GM10266 (cell line): ENCODE measurements at regions not wholly inside any gene's neighbourhood (a gene's known extent, or its start where the extent isn't known, plus 50 kb on each side); places are given as distances from the start of the nearest gene placed in this dataset.

Experiments used
- DNase-seq: peaks from one replicate; pipeline ENCODE4 v3.0.0; 2012; ENCODE audit errors: extremely low spot score
- TF ChIP-seq, protein P1 (sequence below): IDR thresholded peaks from 2 replicates; pipeline ENCODE4 v1.5.1; 2012; ENCODE audit warnings: mild to moderate bottlenecking, low read depth; ENCODE audit not compliant: control insufficient read depth, insufficient read depth; ENCODE audit errors: missing control alignments

DNA sequence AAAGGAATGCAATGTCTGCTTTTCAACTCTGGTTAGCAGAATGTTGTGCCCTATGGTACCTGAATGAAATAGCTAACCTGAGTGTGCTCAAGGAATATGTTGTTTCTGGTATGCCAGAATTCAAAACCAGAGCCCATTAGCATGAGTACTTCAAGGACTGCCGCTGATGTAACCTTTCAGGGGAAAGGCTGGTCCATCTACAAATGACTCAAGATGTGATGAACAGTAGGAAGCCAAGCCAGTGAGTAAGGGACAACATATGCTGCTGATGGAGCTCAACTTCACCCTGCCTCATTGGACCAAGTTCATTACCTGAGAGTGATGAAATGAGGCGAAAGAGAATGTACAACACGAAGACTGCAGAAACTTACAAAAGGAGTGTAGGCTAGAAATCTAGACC lies 95.7 kb upstream of the BMP2 start:
- TF ChIP-seq, protein P1, sequence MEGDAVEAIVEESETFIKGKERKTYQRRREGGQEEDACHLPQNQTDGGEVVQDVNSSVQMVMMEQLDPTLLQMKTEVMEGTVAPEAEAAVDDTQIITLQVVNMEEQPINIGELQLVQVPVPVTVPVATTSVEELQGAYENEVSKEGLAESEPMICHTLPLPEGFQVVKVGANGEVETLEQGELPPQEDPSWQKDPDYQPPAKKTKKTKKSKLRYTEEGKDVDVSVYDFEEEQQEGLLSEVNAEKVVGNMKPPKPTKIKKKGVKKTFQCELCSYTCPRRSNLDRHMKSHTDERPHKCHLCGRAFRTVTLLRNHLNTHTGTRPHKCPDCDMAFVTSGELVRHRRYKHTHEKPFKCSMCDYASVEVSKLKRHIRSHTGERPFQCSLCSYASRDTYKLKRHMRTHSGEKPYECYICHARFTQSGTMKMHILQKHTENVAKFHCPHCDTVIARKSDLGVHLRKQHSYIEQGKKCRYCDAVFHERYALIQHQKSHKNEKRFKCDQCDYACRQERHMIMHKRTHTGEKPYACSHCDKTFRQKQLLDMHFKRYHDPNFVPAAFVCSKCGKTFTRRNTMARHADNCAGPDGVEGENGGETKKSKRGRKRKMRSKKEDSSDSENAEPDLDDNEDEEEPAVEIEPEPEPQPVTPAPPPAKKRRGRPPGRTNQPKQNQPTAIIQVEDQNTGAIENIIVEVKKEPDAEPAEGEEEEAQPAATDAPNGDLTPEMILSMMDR: no peak
- DNase-seq: no peak

DNA sequence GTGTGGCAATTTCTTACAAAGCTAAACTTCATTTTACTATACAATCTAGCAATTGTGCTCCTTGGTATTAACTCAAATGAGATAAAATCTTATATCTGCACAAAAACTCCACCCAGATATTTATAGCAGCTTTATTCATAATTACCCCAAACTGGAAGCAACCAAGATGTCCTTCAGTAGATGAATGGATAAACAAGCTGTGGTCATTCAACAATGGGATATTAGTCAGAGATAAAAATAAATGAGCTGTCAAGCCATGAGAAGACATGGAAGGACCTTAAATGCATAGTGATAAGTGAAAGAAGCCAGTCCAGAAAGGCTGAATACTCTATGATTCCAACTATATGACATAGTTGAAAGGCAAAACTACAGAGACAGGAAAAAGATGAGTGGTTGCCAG lies 98.9 kb upstream of the BMP2 start:
- TF ChIP-seq, protein P1: no peak
- DNase-seq: no peak

DNA sequence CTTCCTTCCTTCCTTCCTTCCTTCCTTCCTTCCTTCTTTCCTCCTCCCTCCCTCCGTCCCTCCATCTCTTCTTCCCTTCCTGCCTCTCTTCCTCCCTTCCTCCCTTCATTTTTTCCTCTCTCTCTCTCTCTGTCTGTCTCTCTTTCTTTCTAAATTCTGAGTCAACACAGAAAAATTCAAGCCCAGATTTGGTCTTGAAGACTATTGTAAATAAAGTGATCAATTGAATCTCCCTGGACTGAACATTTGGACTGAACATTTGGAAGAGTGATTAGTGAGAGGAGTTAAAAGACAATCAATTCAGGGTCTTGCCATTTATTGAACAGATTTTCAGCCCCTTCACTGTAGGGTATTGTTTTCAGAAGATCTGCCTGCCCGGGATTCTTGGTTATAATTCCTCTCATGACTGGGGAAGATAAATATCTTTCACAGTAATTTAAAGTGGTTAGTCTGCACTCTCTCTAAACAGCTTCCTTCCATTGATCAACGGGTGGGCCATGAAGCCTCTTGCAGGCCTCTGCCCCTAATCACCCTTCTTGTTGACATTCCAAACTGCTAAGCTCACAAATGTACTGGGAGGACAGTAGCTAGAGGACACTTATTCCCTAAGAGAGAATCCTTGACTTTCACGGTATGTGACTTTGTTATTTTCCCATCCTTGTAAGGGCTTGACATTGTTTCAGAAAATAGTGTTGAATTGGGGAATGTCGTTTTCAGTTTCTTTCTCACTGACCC lies 101.7 kb upstream of the BMP2 start:
- no peak for DNase-seq
- TF ChIP-seq, protein P1: no peak

DNA sequence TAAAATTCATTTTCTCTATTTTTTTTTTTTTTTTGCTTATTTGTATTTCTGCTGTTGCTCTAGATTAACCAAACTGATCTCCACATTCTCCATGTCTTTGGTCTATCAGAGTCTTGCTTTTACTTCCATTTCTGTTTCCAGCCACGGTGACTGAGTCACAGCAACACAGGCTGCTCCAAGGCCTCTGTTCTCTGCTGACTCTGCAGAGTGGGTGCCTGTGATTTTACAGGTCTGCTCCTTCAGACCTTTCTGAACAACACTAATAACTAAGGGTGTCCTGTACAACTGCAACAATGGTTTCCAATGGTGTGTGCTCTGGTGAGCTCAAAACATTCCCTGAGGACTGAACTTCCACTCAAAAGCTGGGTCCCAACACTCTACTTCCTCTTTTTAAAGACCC lies 102.3 kb upstream of the BMP2 start:
- DNase-seq: no peak
- TF ChIP-seq, protein P1: no peak

DNA sequence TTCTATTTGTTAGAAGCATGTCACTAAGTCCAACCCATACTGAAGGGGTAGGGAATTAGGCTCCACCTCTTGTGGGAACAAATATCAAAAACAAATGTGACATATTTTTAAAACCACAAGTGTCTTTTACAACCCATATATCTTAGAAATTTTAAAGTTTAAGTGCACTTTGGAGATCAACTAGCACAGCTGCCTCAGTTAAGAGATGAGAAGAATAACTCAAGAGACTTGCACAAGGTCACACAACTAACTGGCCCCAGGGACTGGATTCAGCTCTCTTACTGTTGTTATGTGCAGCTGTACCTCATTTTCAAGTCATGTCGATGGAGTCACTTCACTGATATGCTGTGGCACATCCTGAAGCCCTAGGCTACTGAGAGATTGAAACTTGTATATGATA lies 102.9 kb upstream of the BMP2 start:
- TF ChIP-seq, protein P1: no peak
- DNase-seq: no peak

DNA sequence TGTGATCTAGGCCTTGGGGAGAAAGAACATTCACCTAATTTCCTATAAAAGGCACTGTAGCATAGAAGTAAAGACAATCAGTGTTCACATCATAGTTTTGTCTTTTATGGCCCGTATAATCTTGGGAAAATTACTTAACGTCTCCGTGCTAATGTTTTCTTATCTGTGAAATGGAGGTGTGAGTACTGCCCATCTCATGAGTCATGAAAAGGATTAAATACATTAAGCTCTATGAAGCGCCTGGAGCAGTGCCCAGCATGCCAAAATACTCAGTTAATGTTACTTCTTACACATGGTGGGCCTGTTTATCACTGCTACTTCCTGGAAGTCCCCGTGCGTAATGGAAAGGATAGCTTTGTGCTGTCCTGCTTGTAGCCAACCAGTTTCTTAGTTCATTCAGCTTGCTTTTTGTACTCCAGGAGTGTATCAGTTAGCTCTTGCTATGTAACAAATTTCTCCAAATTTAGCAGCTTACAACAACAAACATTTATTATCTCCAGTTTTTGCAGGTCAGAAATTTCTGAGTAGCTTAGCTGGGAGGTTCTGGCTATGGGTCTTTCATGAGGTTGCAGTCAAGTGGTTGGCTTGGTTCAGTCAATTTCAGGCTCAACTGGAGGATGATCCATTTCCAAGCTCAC lies 103.6 kb upstream of the BMP2 start:
- no peak for DNase-seq
- TF ChIP-seq, protein P1: no peak

DNA sequence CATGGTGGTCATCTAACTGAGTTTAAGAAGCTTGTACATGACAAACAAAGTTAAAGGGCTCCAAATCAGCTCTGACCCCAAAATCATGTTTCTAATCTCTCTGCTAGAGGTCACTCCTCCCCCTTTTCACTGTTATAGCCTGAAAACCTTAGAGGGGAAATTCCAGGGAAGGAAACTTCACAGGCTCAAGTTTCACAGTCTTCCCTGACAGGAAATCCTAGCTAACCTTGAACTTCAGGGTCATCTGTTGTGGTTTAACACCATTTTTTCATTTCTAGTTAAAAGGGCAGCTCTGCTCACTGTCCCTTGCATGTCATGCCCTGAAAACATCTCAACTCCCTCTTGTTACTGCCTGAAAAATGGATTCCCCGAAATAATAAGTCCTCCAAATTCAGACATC lies 104.4 kb upstream of the BMP2 start:
- TF ChIP-seq, protein P1: no peak

More for the DNA sequence above, 104.4 kb upstream of the BMP2 start:
- DNase-seq: no peak
